GM23338 (cell line): ENCODE measurements at regions not wholly inside any gene's neighbourhood (a gene's known extent, or its start where the extent isn't known, plus 50 kb on each side); places are given as distances from the start of the nearest gene placed in this dataset.

Experiments used
- ATAC-seq: fragments of 200-7000 bp; cut with Tn5 transposase; 3 replicates; pipeline ENCODE4 v1.9.1; 2020
- DNase-seq: peaks from one replicate; pipeline ENCODE4 v3.0.0-alpha.2; 2015; ENCODE audit warnings: low spot score
- H2AFZ ChIP-seq: fragments of 200-600 bp; sonication (generic); 2 replicates; pipeline ENCODE4 v1.8.0; 2016; ENCODE audit warnings: antibody characterized with exemption, mild to moderate bottlenecking, moderate library complexity
- H3F3A ChIP-seq: fragments of 200-600 bp; sonication (generic); replicated peaks from 2 replicates; pipeline ENCODE4 v1.8.0; 2017; ENCODE audit warnings: antibody characterized with exemption, mixed run types, low read depth
- H3K27ac ChIP-seq: fragments of 200-600 bp; sonication (generic); 2 replicates; pipeline ENCODE4 v1.6.1; 2016; ENCODE audit warnings: low read depth
- H3K27me3 ChIP-seq: fragments of 200-600 bp; sonication (generic); 2 replicates; pipeline ENCODE4 v1.8.0; 2016; ENCODE audit warnings: mild to moderate bottlenecking, mixed run types, moderate library complexity; ENCODE audit not compliant: insufficient read depth
- H3K36me3 ChIP-seq: fragments of 200-600 bp; sonication (generic); 2 replicates; pipeline ENCODE4 v1.8.0; 2016; ENCODE audit warnings: mild to moderate bottlenecking; ENCODE audit not compliant: insufficient read depth
- H3K4me1 ChIP-seq: fragments of 200-600 bp; sonication (generic); 2 replicates; pipeline ENCODE4 v1.8.0; 2016; ENCODE audit warnings: mild to moderate bottlenecking, moderate library complexity; ENCODE audit not compliant: insufficient read depth
- H3K4me2 ChIP-seq: fragments of 200-600 bp; sonication (generic); 2 replicates; pipeline ENCODE4 v1.7.1; 2017; ENCODE audit warnings: mixed run types
- H3K4me3 ChIP-seq: fragments of 200-600 bp; sonication (generic); 2 replicates; pipeline ENCODE4 v1.6.1; 2016; ENCODE audit warnings: mixed run types
- H3K79me2 ChIP-seq: fragments of 200-600 bp; sonication (generic); replicated peaks from 2 replicates; pipeline ENCODE4 v1.8.0; 2017; ENCODE audit warnings: mild to moderate bottlenecking; ENCODE audit not compliant: insufficient read depth
- H3K9me2 ChIP-seq: fragments of 200-600 bp; sonication (generic); 2 replicates; pipeline ENCODE4 v1.8.0; 2017; ENCODE audit not compliant: insufficient read depth
- H4K20me1 ChIP-seq: fragments of 200-600 bp; sonication (generic); replicated peaks from 2 replicates; pipeline ENCODE4 v1.8.0; 2017; ENCODE audit warnings: mild to moderate bottlenecking; ENCODE audit not compliant: insufficient read depth
- H3K27ac Mint-ChIP-seq: 2 replicates; pipeline ENCODE4 v1.8.0; 2020; ENCODE audit warnings: inconsistent platforms, mild to moderate bottlenecking, moderate library complexity, mixed read lengths
- H3K27me3 Mint-ChIP-seq: 3 replicates; pipeline ENCODE4 v1.8.0; 2022; ENCODE audit warnings: low read depth, mild to moderate bottlenecking, moderate library complexity, mixed read lengths, inconsistent platforms; ENCODE audit not compliant: insufficient read depth, poor library complexity
- H3K36me3 Mint-ChIP-seq: 3 replicates; pipeline ENCODE4 v1.8.0; 2021; ENCODE audit warnings: low read depth, mild to moderate bottlenecking, inconsistent platforms, moderate library complexity, mixed read lengths
- H3K4me1 Mint-ChIP-seq: 3 replicates; pipeline ENCODE4 v1.8.0; 2020; ENCODE audit warnings: mild to moderate bottlenecking, inconsistent platforms, mixed read lengths
- H3K4me3 Mint-ChIP-seq: 3 replicates; pipeline ENCODE4 v1.8.0; 2021; ENCODE audit warnings: moderate library complexity, mild to moderate bottlenecking, inconsistent platforms, mixed read lengths
- H3K9me3 Mint-ChIP-seq: 3 replicates; pipeline ENCODE4 v1.8.0; 2020; ENCODE audit warnings: moderate library complexity, mild to moderate bottlenecking, inconsistent platforms, mixed read lengths
- EZH2 ChIP-seq: fragments of 200-600 bp; sonication (generic); IDR thresholded peaks from one replicate; pipeline ENCODE4 v1.8.0; 2017; ENCODE audit warnings: antibody characterized with exemption, mild to moderate bottlenecking, low read depth; ENCODE audit not compliant: unreplicated experiment
- TF ChIP-seq, protein P1 (sequence below): fragments of 250-450 bp; sonication (Bioruptor Pico); IDR thresholded peaks from 2 replicates; pipeline ENCODE4 v1.5.0; 2020; ENCODE audit warnings: mild to moderate bottlenecking, moderate library complexity
- TF ChIP-seq, protein P2 (sequence below), 2 experiments: fragments of 200-600 bp in 1 of 2; sonication (generic) in 1 of 2; conservative IDR thresholded peaks; 2 replicates each; pipeline versions ENCODE4 v1.5.1 to v1.6.1; 2016 to 2017; ENCODE audit warnings: antibody characterized with exemption in 2 of 2, low read depth in 2 of 2, mild to moderate bottlenecking in 2 of 2, moderate library complexity in 1 of 2
- TF ChIP-seq, protein P3 (sequence below): IDR thresholded peaks from one replicate; pipeline ENCODE4 v1.6.1; 2018; ENCODE audit warnings: antibody characterized with exemption; ENCODE audit not compliant: unreplicated experiment

DNA sequence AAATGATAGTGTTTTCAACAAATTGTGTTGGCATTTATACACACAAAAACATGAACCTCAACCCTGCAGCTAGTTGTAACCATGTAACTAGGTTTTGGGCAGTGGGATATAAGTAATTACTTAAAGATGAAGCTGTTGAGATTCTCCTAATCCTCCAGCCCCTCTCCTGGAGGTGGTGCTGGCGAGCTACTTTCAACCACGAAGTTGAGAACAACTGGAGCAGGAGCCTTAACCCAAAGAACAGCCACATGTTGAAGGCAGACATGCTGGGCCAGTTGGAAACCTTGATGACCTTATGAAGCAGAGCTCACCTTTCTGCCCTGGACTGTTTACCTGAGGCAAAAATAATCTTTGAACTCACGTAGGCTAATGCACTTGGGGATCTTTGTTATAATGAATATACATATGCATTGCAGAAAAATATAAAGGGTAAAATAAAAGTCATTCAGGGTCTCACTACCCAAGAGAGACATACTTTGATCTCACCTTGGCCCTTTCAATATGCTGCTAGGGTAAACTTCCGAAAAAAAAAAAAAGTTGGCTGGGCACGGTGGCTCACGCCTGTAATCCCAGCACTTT lies 89.6 kb upstream of the NPAS2 start:
- no peak overlapping the region for H3K4me3 ChIP-seq
- no peaks in the 10 kb centered on the region for H3K9me2 ChIP-seq
- H2AFZ ChIP-seq, result no peak overlapping the region
- no peaks in the 10 kb centered on the region for H3K27me3 ChIP-seq
- H3K4me2 ChIP-seq, result no peak overlapping the region
- H3F3A ChIP-seq, result no peaks in the 10 kb centered on the region
- Mint-ChIP-seq H3K4me1 (peaks cover 31% of the 10 kb centered on the region), H3K9me3 (peaks cover 12% of the 10 kb centered on the region), H3K4me3 (no peak overlapping the region), H3K27ac (no peak overlapping the region), H3K27me3 (peaks cover 5% of the 10 kb centered on the region), H3K36me3 (no peaks in the 10 kb centered on the region; the same call in 1 of the 3 replicates)
- H3K36me3 ChIP-seq, result no peaks in the 10 kb centered on the region
- H3K27ac ChIP-seq, result no peak overlapping the region
- H3K4me1 ChIP-seq, result peaks cover 8% of the 10 kb centered on the region; the same call in 1 of the 2 replicates
- H4K20me1 ChIP-seq, result no peaks in the 10 kb centered on the region
- ATAC-seq (peak; percentile 78), DNase-seq (peak; percentile 81)
- TF ChIP-seq, protein P1, sequence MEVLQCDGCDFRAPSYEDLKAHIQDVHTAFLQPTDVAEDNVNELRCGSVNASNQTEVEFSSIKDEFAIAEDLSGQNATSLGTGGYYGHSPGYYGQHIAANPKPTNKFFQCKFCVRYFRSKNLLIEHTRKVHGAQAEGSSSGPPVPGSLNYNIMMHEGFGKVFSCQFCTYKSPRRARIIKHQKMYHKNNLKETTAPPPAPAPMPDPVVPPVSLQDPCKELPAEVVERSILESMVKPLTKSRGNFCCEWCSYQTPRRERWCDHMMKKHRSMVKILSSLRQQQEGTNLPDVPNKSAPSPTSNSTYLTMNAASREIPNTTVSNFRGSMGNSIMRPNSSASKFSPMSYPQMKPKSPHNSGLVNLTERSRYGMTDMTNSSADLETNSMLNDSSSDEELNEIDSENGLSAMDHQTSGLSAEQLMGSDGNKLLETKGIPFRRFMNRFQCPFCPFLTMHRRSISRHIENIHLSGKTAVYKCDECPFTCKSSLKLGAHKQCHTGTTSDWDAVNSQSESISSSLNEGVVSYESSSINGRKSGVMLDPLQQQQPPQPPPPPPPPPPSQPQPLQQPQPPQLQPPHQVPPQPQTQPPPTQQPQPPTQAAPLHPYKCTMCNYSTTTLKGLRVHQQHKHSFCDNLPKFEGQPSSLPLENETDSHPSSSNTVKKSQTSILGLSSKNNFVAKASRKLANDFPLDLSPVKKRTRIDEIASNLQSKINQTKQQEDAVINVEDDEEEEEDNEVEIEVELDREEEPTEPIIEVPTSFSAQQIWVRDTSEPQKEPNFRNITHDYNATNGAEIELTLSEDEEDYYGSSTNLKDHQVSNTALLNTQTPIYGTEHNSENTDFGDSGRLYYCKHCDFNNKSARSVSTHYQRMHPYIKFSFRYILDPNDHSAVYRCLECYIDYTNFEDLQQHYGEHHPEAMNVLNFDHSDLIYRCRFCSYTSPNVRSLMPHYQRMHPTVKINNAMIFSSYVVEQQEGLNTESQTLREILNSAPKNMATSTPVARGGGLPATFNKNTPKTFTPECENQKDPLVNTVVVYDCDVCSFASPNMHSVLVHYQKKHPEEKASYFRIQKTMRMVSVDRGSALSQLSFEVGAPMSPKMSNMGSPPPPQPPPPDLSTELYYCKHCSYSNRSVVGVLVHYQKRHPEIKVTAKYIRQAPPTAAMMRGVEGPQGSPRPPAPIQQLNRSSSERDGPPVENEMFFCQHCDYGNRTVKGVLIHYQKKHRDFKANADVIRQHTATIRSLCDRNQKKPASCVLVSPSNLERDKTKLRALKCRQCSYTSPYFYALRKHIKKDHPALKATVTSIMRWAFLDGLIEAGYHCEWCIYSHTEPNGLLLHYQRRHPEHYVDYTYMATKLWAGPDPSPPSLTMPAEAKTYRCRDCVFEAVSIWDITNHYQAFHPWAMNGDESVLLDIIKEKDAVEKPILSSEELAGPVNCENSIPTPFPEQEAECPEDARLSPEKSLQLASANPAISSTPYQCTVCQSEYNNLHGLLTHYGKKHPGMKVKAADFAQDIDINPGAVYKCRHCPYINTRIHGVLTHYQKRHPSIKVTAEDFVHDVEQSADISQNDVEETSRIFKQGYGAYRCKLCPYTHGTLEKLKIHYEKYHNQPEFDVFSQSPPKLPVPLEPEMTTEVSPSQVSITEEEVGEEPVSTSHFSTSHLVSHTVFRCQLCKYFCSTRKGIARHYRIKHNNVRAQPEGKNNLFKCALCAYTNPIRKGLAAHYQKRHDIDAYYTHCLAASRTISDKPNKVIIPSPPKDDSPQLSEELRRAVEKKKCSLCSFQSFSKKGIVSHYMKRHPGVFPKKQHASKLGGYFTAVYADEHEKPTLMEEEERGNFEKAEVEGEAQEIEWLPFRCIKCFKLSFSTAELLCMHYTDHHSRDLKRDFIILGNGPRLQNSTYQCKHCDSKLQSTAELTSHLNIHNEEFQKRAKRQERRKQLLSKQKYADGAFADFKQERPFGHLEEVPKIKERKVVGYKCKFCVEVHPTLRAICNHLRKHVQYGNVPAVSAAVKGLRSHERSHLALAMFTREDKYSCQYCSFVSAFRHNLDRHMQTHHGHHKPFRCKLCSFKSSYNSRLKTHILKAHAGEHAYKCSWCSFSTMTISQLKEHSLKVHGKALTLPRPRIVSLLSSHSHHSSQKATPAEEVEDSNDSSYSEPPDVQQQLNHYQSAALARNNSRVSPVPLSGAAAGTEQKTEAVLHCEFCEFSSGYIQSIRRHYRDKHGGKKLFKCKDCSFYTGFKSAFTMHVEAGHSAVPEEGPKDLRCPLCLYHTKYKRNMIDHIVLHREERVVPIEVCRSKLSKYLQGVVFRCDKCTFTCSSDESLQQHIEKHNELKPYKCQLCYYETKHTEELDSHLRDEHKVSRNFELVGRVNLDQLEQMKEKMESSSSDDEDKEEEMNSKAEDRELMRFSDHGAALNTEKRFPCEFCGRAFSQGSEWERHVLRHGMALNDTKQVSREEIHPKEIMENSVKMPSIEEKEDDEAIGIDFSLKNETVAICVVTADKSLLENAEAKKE, result peak; percentile 21; the same call in 1 of the 2 replicates
- TF ChIP-seq, protein P2, sequence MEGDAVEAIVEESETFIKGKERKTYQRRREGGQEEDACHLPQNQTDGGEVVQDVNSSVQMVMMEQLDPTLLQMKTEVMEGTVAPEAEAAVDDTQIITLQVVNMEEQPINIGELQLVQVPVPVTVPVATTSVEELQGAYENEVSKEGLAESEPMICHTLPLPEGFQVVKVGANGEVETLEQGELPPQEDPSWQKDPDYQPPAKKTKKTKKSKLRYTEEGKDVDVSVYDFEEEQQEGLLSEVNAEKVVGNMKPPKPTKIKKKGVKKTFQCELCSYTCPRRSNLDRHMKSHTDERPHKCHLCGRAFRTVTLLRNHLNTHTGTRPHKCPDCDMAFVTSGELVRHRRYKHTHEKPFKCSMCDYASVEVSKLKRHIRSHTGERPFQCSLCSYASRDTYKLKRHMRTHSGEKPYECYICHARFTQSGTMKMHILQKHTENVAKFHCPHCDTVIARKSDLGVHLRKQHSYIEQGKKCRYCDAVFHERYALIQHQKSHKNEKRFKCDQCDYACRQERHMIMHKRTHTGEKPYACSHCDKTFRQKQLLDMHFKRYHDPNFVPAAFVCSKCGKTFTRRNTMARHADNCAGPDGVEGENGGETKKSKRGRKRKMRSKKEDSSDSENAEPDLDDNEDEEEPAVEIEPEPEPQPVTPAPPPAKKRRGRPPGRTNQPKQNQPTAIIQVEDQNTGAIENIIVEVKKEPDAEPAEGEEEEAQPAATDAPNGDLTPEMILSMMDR (conservative IDR thresholded peaks at IDR 0.05; ENCODE audit: low read depth in 2 of 2), result peak; percentile 71 to 85
- TF ChIP-seq, protein P3, sequence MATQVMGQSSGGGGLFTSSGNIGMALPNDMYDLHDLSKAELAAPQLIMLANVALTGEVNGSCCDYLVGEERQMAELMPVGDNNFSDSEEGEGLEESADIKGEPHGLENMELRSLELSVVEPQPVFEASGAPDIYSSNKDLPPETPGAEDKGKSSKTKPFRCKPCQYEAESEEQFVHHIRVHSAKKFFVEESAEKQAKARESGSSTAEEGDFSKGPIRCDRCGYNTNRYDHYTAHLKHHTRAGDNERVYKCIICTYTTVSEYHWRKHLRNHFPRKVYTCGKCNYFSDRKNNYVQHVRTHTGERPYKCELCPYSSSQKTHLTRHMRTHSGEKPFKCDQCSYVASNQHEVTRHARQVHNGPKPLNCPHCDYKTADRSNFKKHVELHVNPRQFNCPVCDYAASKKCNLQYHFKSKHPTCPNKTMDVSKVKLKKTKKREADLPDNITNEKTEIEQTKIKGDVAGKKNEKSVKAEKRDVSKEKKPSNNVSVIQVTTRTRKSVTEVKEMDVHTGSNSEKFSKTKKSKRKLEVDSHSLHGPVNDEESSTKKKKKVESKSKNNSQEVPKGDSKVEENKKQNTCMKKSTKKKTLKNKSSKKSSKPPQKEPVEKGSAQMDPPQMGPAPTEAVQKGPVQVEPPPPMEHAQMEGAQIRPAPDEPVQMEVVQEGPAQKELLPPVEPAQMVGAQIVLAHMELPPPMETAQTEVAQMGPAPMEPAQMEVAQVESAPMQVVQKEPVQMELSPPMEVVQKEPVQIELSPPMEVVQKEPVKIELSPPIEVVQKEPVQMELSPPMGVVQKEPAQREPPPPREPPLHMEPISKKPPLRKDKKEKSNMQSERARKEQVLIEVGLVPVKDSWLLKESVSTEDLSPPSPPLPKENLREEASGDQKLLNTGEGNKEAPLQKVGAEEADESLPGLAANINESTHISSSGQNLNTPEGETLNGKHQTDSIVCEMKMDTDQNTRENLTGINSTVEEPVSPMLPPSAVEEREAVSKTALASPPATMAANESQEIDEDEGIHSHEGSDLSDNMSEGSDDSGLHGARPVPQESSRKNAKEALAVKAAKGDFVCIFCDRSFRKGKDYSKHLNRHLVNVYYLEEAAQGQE, result no peak
- TF ChIP-seq EZH2, result no peak
- no peaks in the 10 kb centered on the region for H3K79me2 ChIP-seq
